ENCODE measurements at regions not wholly inside any gene's neighbourhood (a gene's known extent, or its start where the extent isn't known, plus 50 kb on each side); places are given as distances from the start of the nearest gene placed in this dataset.

- no peak for TF ChIP-seq ZBTB33 (IDR thresholded peaks at IDR 0.05)
- TF ChIP-seq REST (IDR thresholded peaks at IDR 0.05), result no peak
These were observed 319.1 kb upstream of the PFKP start (continued) for GRCh38 chr10:2748287-2748686.

DNA sequence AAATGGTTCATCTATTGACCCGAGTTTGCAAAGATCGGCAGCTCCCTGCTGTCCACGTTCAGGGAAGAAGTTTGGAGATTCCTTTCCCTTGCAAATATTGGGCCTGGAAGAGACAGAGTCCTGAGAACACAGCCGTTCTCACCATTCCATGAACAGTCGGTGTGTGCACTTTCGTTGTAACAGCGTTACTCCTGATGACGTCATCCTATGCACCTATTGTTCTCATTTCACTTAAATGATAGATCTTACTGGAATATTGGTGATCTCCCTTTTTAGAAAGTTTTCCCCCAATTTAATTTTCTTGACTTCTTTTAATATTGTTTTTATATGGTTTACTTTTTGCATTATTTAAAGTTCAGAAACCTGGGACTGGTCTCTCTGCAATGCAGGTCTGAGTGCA lies 320.7 kb upstream of the PFKP start:
- no peak for DNase-seq (ENCODE audit: low spot score)
- WGBS, result 81% methylated on average over 8 of the region's 8 CpGs
- Histone ChIP-seq H3K27ac (ENCODE audit: low read depth in 1 of 2, low read length in 2 of 2) (no peak overlapping the region), H3K9me3 (ENCODE audit: control insufficient read depth in 4 of 4, low read length in 3 of 4) (peaks cover 0 to 3% (median 0%) of the 10 kb centered on the region in 4 donors), H3K4me3 (ENCODE audit: low read depth in 1 of 3, low read length in 3 of 3) (no peak overlapping the region), H3K4me1 (ENCODE audit: control insufficient read depth in 4 of 4, insufficient read depth in 4 of 4, low read length in 3 of 4) (no peaks in the 10 kb centered on the region), H3K27me3 (ENCODE audit: control insufficient read depth in 4 of 4, insufficient read depth in 4 of 4, low read length in 3 of 4) (peaks cover 0 to 4% (median 0%) of the 10 kb centered on the region in 4 donors), H3K36me3 (ENCODE audit: control insufficient read depth in 4 of 4, insufficient read depth in 3 of 4, low read depth in 1 of 4, low read length in 3 of 4) (no peaks in the 10 kb centered on the region), H3K9ac (ENCODE audit: low read depth in 1 of 2, low read length in 2 of 2) (no peak overlapping the region)
- TF ChIP-seq YY1 (IDR thresholded peaks at IDR 0.05) (no peak), RAD21 (IDR thresholded peaks at IDR 0.05) (no peak), NR2F2 (IDR thresholded peaks at IDR 0.05) (no peak), HNF4A (conservative IDR thresholded peaks at IDR 0.05) (no peak), RXRA (IDR thresholded peaks at IDR 0.05) (no peak), JUND (IDR thresholded peaks at IDR 0.05) (no peak), REST (IDR thresholded peaks at IDR 0.05) (no peak), FOXA2 (IDR thresholded peaks at IDR 0.05) (no peak), HNF4G (IDR thresholded peaks at IDR 0.05) (no peak)

- H3K9ac ChIP-seq (ENCODE audit: low read depth in 1 of 2, low read length in 2 of 2), result no peak overlapping the region
- no peak overlapping the region for H3K27ac ChIP-seq (ENCODE audit: low read depth in 1 of 2, low read length in 2 of 2)
- no peak overlapping the region for H3K4me3 ChIP-seq (ENCODE audit: low read depth in 1 of 3, low read length in 3 of 3)
- 64% methylated on average over 5 of the region's 5 CpGs for WGBS
- DNase-seq (ENCODE audit: low spot score), result no peak
- peaks cover 0 to 3% (median 0%) of the 10 kb centered on the region in 4 donors for H3K9me3 ChIP-seq (ENCODE audit: control insufficient read depth in 4 of 4, low read length in 3 of 4)
- TF ChIP-seq FOXA1 (IDR thresholded peaks at IDR 0.05) (no peak), RXRA (IDR thresholded peaks at IDR 0.05) (no peak), HNF4A (conservative IDR thresholded peaks at IDR 0.05) (no peak), RAD21 (IDR thresholded peaks at IDR 0.05) (no peak), MAX (IDR thresholded peaks at IDR 0.05) (no peak), JUND (IDR thresholded peaks at IDR 0.05) (no peak), NR2F2 (IDR thresholded peaks at IDR 0.05) (no peak), GABPA (IDR thresholded peaks at IDR 0.05 in 1 of 2, conservative IDR thresholded peaks at IDR 0.05 in 1 of 2) (no peak)
- TF ChIP-seq, protein P1, sequence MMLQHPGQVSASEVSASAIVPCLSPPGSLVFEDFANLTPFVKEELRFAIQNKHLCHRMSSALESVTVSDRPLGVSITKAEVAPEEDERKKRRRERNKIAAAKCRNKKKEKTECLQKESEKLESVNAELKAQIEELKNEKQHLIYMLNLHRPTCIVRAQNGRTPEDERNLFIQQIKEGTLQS (IDR thresholded peaks at IDR 0.05), result no peak
- peaks cover 0 to 4% (median 0%) of the 10 kb centered on the region in 4 donors for H3K27me3 ChIP-seq (ENCODE audit: control insufficient read depth in 4 of 4, insufficient read depth in 4 of 4, low read length in 3 of 4)
- H3K4me1 ChIP-seq (ENCODE audit: control insufficient read depth in 4 of 4, insufficient read depth in 4 of 4, low read length in 3 of 4), result no peaks in the 10 kb centered on the region
- no peaks in the 10 kb centered on the region for H3K36me3 ChIP-seq (ENCODE audit: control insufficient read depth in 4 of 4, insufficient read depth in 3 of 4, low read depth in 1 of 4, low read length in 3 of 4)
These were observed 321.7 kb upstream of the PFKP start for GRCh38 chr10:2745666-2746065.
